K562 (cell line): ENCODE measurements at regions not wholly inside any gene's neighbourhood (a gene's known extent, or its start where the extent isn't known, plus 50 kb on each side); places are given as distances from the start of the nearest gene placed in this dataset.

Experiments
- ATAC-seq: fragments of 200-7000 bp; cut with Tn5 transposase; 3 replicates; pipeline ENCODE4 v1.9.1; 2020; ENCODE audit warnings: moderate library complexity
- BruUV-seq: library from RNA; stranded (reverse); fragments of 400-500 nt; replicated peaks from 2 replicates; lab custom pipeline; 2021; lab: Mats Ljungman, UMichigan
- CTCF ChIA-PET: fragments of 300-600 bp; formaldehyde crosslinking; extraction: SDS; loops from one replicate; lab custom pipeline; 2021; ENCODE audit warnings: low intra/inter-chr PET ratio; lab: Yijun Ruan, JAX
- POLR2A ChIA-PET: fragments of 300-600, 350-650 bp; sonication (Branson Sonifier 250); formaldehyde crosslinking; extraction: SDS; loops from one replicate; lab custom pipeline; 2021; ENCODE audit warnings: antibody characterized with exemption, inconsistent platforms; lab: Yijun Ruan, JAX
- DNase-seq, 4 experiments: peaks; one replicate each; pipeline versions ENCODE4 v3.0.0 to v3.0.0-alpha.2; 2011 to 2018; ENCODE audit warnings: low spot score in 3 of 4, mixed read lengths in 3 of 4; ENCODE audit errors: extremely low read depth in 1 of 4
- FAIRE-seq: peaks from 2 replicates; lab custom pipeline; 2011; peaks lifted over from hg19 to GRCh38; lab: Jason Lieb, UNC
- H2AFZ ChIP-seq: 2 replicates; pipeline ENCODE4 v1.6.0; 2011; ENCODE audit warnings: low read depth, low read length, control low read depth, inconsistent platforms
- H3K27ac ChIP-seq: fragments of 200-600 bp; 3 replicates; pipeline ENCODE4 v1.8.0; 2011; ENCODE audit warnings: low read depth, mild to moderate bottlenecking, control low read depth, inconsistent platforms, low read length, moderate library complexity, mixed read lengths; ENCODE audit errors: extremely low read depth
- H3K27me3 ChIP-seq, 2 experiments: fragments of 300-600 bp in 1 of 2; 2 replicates in 1 of 2; 3 replicates in 1 of 2; pipeline versions ENCODE4 v1.6.0 to v1.8.0; 2011; ENCODE audit warnings: inconsistent platforms in 2 of 2, low read length in 2 of 2, mild to moderate bottlenecking in 1 of 2, mixed read lengths in 1 of 2, moderate library complexity in 1 of 2; ENCODE audit not compliant: control insufficient read depth in 2 of 2, insufficient read depth in 2 of 2
- H3K36me3 ChIP-seq: fragments of 300-600 bp; 3 replicates; pipeline ENCODE4 v1.8.0; 2011; ENCODE audit warnings: mild to moderate bottlenecking, low read length, inconsistent platforms; ENCODE audit not compliant: control insufficient read depth, insufficient read depth
- H3K4me1 ChIP-seq, 2 experiments: fragments of 200-600 bp in 1 of 2; replicated peaks in 1 of 2; 2 replicates in 1 of 2; 3 replicates in 1 of 2; pipeline versions ENCODE4 v1.5.1 to v1.8.0; 2011; ENCODE audit warnings: inconsistent platforms in 2 of 2, low read length in 2 of 2, mild to moderate bottlenecking in 1 of 2, mixed read lengths in 1 of 2, moderate library complexity in 1 of 2; ENCODE audit not compliant: control insufficient read depth in 2 of 2, insufficient read depth in 2 of 2
- H3K4me2 ChIP-seq: 2 replicates; pipeline ENCODE4 v1.6.1; 2011; ENCODE audit warnings: low read length, control low read depth, inconsistent platforms, mixed read lengths; ENCODE audit not compliant: insufficient read depth
- H3K4me3 ChIP-seq: fragments of 200-600 bp; sonication (generic), shearing (Covaris generic); 2 replicates; pipeline ENCODE4 v1.5.1; 2016; ENCODE audit warnings: control low read depth, inconsistent platforms
- H3K79me2 ChIP-seq: fragments of 200-600 bp; 3 replicates; pipeline ENCODE4 v1.8.0; 2011; ENCODE audit warnings: low read length, inconsistent platforms; ENCODE audit not compliant: control insufficient read depth, insufficient read depth
- H3K9ac ChIP-seq, 2 experiments: 2 replicates each; pipeline versions ENCODE4 v1.6.0 to v1.6.1; 2011; ENCODE audit warnings: low read depth in 2 of 2, low read length in 2 of 2, control low read depth in 1 of 2, inconsistent platforms in 1 of 2, mild to moderate bottlenecking in 1 of 2, mixed read lengths in 1 of 2; ENCODE audit not compliant: insufficient read depth in 1 of 2
- H3K9me1 ChIP-seq: one replicate; pipeline ENCODE4 v1.6.0; 2011; ENCODE audit warnings: inconsistent platforms, mild to moderate bottlenecking, low read length, moderate library complexity; ENCODE audit not compliant: control insufficient read depth, insufficient read depth
- H3K9me3 ChIP-seq: replicated peaks from 2 replicates; pipeline ENCODE4 v1.5.1; 2011; ENCODE audit warnings: low read depth, low read length, inconsistent platforms; ENCODE audit not compliant: control insufficient read depth, insufficient read depth
- H4K20me1 ChIP-seq: replicated peaks from 2 replicates; pipeline ENCODE4 v1.6.1; 2011; ENCODE audit warnings: low read length, inconsistent platforms, mixed read lengths; ENCODE audit not compliant: control insufficient read depth, insufficient read depth
- ATF4 ChIP-seq: fragments of 450-650 bp; formaldehyde crosslinking; IDR thresholded peaks from 2 replicates; pipeline ENCODE4 v1.4.0; 2022; ENCODE audit warnings: mild to moderate bottlenecking, moderate library complexity
- HDAC2 ChIP-seq: fragments of 450-650 bp; IDR thresholded peaks from 2 replicates; pipeline ENCODE4 v1.6.1; 2016; ENCODE audit warnings: mild to moderate bottlenecking
- MTF1 ChIP-seq: fragments of 250-450 bp; sonication (Bioruptor Pico); IDR thresholded peaks from 2 replicates; pipeline ENCODE4 v1.9.0; 2021; ENCODE audit warnings: moderate library complexity, mild to moderate bottlenecking, inconsistent platforms, borderline replicate concordance
- POLR2H ChIP-seq: IDR thresholded peaks from 2 replicates; pipeline ENCODE4 v1.6.1; 2016; ENCODE audit warnings: missing genetic modification characterization, low read depth, mild to moderate bottlenecking, control low read depth, missing compliant biosample characterization, moderate library complexity
- RNF219 ChIP-seq: fragments of 250-450 bp; sonication (Bioruptor Pico); IDR thresholded peaks from 2 replicates; pipeline ENCODE4 v1.5.0; 2022; ENCODE audit warnings: mild to moderate bottlenecking
- ZNF324 ChIP-seq: fragments of 250-450 bp; sonication (Bioruptor Pico); IDR thresholded peaks from 2 replicates; pipeline ENCODE4 v1.4.0; 2020; ENCODE audit warnings: mild to moderate bottlenecking
- WGBS: fragments of 100-300 bp; shearing (Covaris generic); methylation state at CpG from one replicate; pipeline ENCODE4 v1.1.6; 2016; ENCODE audit warnings: low coverage, mixed read lengths; ENCODE audit not compliant: insufficient coverage; ENCODE audit errors: missing lambda C conversion rate; 5-methylcytosine and 5-hydroxymethylcytosine counted together
- in situ Hi-C: fragments of 300-500 bp; cut with MboI; formaldehyde crosslinking; loops from 4 replicates; pipeline ENCODE4 v1.15.0; 2018; ENCODE audit warnings: inconsistent platforms, mixed read lengths
- intact Hi-C: fragments of 100-400 bp; cut with micrococcal nuclease; formaldehyde crosslinking; loops from 2 replicates; pipeline ENCODE4 v1.14.2; 2022
- TF ChIP-seq, protein P1 (sequence below), 2 experiments: fragments of 450-650 bp; IDR thresholded peaks; 2 replicates each; pipeline ENCODE4 v1.6.1; 2018; ENCODE audit warnings: mild to moderate bottlenecking in 2 of 2, low read depth in 1 of 2; ENCODE audit not compliant: partially characterized antibody in 2 of 2

DNA sequence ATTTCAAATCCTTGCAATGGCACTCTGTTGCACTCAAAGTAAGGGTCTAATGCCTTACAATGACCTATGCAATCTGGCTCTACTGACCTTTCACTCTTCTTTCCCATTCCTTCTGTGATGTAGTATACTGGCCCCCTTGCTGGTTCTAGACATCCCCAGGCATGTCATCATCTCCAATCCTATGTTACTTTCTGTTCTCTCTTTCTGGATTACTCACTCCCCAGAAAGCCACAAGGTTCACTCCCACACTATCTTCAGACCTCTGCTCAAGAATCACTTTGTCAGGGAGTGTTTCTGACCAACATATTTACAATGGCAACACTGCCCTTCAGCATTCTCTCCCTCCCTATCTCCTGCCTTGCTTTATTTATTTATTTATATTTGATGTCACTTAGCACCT, 802.2 kb upstream of the WWC1 start:
- Histone ChIP-seq H3K4me1 (no peaks in the 10 kb centered on the region), H3K9me1 (no peaks in the 10 kb centered on the region), H2AFZ (no peak overlapping the region), H3K4me2 (no peak overlapping the region), H3K9me3 (no peaks in the 10 kb centered on the region), H3K79me2 (no peaks in the 10 kb centered on the region), H3K36me3 (no peaks in the 10 kb centered on the region), H4K20me1 (no peaks in the 10 kb centered on the region), H3K9ac (no peak overlapping the region), H3K27me3 (no peaks in the 10 kb centered on the region), H3K4me3 (no peak overlapping the region), H3K27ac (no peak overlapping the region)
- in situ Hi-C loops (no loop called here), intact Hi-C loops (no loop called here)
- CTCF ChIA-PET: no interaction called here
- no peak for FAIRE-seq
- POLR2A ChIA-PET: no interaction called here
- no peak for ATAC-seq
- no TSS peak for BruUV-seq
- no peak for TF ChIP-seq HDAC2
- no peak for DNase-seq

DNA sequence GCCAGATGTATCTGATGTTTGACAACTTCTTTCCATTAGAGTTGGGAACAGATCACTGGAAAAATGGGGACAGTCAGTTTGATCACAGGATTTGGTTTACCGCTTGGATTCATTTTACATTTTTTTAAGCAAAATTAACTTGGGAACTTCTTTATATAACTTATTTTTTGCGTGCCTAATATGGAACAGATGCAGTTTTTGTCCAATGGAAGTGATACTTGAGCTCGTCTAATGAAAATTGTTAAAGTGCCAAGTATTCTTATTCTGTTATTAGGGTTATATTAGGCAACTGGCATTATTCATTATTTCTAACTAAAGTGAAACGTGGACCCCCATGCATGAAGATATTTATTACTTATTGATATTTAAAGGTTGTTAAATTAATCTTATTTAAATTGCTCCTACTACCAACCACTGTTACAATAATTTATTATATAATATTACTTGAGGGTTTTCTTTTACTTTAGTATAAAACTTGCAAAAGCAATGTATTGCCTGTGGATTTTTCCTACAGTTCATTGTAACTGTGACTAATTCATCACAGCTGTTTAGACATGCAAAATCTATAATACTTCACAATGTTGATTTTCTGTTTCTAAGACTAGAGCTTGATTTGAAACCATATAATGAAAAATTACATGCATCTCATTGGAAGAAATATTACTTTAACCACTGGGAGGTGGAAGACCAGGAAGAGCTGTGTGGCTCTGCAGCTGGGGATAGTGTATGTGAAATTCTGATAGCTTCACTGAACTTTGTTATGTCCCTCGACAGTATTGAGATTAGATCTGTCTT, 787.3 kb upstream of the WWC1 start:
- ATAC-seq (no peak), FAIRE-seq (no peak), DNase-seq (no peak)
- H2AFZ ChIP-seq: no peak overlapping the region
- H3K4me1 ChIP-seq: no peaks in the 10 kb centered on the region
- CTCF ChIA-PET: no interaction called here
- H3K27ac ChIP-seq: no peak overlapping the region
- H3K36me3 ChIP-seq: no peaks in the 10 kb centered on the region
- no peak overlapping the region for H3K4me2 ChIP-seq
- BruUV-seq: no TSS peak
- POLR2A ChIA-PET: no interaction called here
- in situ Hi-C loops: no loop called here
- no peak overlapping the region for H3K4me3 ChIP-seq
- no peaks in the 10 kb centered on the region; the same call in 1 of the 2 replicates for H3K9me3 ChIP-seq
- H3K9ac ChIP-seq: no peak overlapping the region
- no peaks in the 10 kb centered on the region for H4K20me1 ChIP-seq
- H3K79me2 ChIP-seq: no peaks in the 10 kb centered on the region
- intact Hi-C loops: no loop called here
- H3K9me1 ChIP-seq: no peaks in the 10 kb centered on the region
- WGBS: 1% methylated on average over 5 of the region's 5 CpGs
- no peaks in the 10 kb centered on the region for H3K27me3 ChIP-seq
- no peak for TF ChIP-seq MTF1
- TF ChIP-seq, protein P1, sequence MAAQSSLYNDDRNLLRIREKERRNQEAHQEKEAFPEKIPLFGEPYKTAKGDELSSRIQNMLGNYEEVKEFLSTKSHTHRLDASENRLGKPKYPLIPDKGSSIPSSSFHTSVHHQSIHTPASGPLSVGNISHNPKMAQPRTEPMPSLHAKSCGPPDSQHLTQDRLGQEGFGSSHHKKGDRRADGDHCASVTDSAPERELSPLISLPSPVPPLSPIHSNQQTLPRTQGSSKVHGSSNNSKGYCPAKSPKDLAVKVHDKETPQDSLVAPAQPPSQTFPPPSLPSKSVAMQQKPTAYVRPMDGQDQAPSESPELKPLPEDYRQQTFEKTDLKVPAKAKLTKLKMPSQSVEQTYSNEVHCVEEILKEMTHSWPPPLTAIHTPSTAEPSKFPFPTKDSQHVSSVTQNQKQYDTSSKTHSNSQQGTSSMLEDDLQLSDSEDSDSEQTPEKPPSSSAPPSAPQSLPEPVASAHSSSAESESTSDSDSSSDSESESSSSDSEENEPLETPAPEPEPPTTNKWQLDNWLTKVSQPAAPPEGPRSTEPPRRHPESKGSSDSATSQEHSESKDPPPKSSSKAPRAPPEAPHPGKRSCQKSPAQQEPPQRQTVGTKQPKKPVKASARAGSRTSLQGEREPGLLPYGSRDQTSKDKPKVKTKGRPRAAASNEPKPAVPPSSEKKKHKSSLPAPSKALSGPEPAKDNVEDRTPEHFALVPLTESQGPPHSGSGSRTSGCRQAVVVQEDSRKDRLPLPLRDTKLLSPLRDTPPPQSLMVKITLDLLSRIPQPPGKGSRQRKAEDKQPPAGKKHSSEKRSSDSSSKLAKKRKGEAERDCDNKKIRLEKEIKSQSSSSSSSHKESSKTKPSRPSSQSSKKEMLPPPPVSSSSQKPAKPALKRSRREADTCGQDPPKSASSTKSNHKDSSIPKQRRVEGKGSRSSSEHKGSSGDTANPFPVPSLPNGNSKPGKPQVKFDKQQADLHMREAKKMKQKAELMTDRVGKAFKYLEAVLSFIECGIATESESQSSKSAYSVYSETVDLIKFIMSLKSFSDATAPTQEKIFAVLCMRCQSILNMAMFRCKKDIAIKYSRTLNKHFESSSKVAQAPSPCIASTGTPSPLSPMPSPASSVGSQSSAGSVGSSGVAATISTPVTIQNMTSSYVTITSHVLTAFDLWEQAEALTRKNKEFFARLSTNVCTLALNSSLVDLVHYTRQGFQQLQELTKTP (IDR thresholded peaks at IDR 0.05; ENCODE audit: low read depth in 1 of 2, partially characterized antibody in 2 of 2): no peak
- no peak for TF ChIP-seq ZNF324
- no peak for TF ChIP-seq POLR2H
- no peak for TF ChIP-seq ATF4 (CRISPR knock-in tag)
- no peak for TF ChIP-seq RNF219
